ENCODE measurements at regions not wholly inside any gene's neighbourhood (a gene's known extent, or its start where the extent isn't known, plus 50 kb on each side); places are given as distances from the start of the nearest gene placed in this dataset.
"Not testable (repeated sequence)": the region's sequence is repeated elsewhere in the genome, so short reads cannot be mapped to it uniquely, and the experiment has no call there.

DNA sequence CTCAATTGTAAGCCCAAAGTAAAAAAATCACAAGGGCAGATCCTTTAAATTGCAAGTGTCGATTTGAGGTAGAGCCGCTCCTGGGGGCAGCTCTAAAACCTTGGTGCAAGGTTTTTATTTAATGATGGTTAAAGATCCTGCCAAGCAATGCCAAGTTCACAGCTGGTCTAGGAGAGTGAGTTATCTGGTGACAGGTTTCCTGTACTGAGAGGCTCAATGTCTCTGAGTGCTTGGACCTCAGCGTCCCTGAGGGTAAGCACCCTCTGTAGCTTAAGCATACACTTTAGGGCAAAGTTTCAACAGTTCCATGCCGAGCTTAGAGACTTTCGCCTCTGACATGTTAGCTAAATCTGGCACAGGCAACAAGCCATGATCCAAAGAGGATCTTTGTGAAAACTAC, 119.8 kb upstream of the EGFLAM start:
- no peaks in the 10 kb centered on the region for H3K36me3 Mint-ChIP-seq
- H3K4me1 Mint-ChIP-seq, result no peaks in the 10 kb centered on the region
- no peak for DNase-seq
- H3K27ac Mint-ChIP-seq, result no peak overlapping the region
- POLR2A ChIA-PET, result no interaction called here
- no peak for ATAC-seq
- H3K27me3 Mint-ChIP-seq, result peaks cover 0 to 7% (median 1%) of the 10 kb centered on the region in 5 donors
- no peak overlapping the region for H3K4me3 Mint-ChIP-seq
- H3K9me3 Mint-ChIP-seq, result no peaks in the 10 kb centered on the region

DNA sequence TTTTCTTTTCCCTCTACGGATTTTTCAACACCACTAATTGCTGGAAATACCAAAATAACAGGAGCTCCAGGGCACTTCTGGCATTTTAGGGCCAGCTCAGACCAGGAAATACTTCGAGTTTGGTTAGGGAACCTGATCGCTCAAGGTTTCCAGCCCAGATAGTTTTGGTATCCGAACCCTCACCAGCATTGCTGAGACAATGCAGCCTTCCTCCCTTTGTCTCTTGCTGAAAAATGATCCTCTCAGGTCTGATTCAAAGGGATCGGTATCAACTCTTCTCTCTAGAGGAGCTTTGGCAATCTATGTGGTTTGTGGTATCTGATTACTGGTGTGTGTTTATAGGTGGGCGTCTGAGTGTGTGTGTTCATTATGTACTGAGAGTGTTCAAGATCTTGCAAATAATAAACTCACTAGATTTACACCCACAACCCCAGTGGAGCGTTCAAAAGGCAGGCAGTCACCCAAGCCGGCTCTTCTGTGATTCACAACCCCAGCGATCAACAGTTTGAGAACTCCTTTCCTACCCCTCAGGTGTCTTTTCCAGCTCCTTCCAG, 122.8 kb upstream of the EGFLAM start:
- H3K9me3 Mint-ChIP-seq, result no peaks in the 10 kb centered on the region
- no peaks in the 10 kb centered on the region for H3K36me3 Mint-ChIP-seq
- DNase-seq (no peak), ATAC-seq (no peak)
- no peak overlapping the region for H3K27ac Mint-ChIP-seq
- peaks cover 0 to 7% (median 1%) of the 10 kb centered on the region in 5 donors for H3K27me3 Mint-ChIP-seq
- no peaks in the 10 kb centered on the region for H3K4me1 Mint-ChIP-seq
- POLR2A ChIA-PET, result no interaction called here
- no peak overlapping the region for H3K4me3 Mint-ChIP-seq

GRCh38 chr5:38134810-38135209, 123.5 kb upstream of the EGFLAM start:
- no peaks in the 10 kb centered on the region for H3K9me3 Mint-ChIP-seq

DNA sequence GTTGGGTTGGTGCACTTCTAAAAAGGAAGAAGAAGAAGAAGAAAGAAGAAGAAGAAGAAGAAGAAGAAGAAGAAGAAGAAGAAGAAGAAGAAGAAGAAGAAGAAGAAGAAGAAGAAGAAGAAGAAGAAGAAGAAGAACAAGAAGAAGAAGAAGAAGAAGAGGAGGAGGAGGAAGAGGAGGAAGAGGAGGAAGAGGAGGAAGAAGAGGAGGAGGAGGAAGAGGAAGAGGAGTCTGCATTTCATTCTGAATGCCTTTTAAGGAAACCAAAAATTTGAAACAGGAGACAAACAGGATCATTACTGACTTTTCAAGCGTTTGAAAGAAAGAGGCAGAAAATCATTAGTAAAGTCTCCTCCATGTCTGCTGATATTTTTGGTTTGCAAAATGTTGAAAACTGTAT, 124.1 kb upstream of the EGFLAM start:
- H3K9me3 Mint-ChIP-seq, result not testable (repeated sequence)

More at GRCh38 chr5:38134810-38135209, 123.5 kb upstream of the EGFLAM start:
- DNase-seq (no peak), ATAC-seq (no peak)
- POLR2A ChIA-PET, result no interaction called here
- Mint-ChIP-seq H3K27ac (no peak overlapping the region), H3K27me3 (peaks cover 0 to 4% (median 1%) of the 10 kb centered on the region in 5 donors), H3K36me3 (no peaks in the 10 kb centered on the region), H3K4me3 (no peak overlapping the region), H3K4me1 (no peaks in the 10 kb centered on the region)

DNA sequence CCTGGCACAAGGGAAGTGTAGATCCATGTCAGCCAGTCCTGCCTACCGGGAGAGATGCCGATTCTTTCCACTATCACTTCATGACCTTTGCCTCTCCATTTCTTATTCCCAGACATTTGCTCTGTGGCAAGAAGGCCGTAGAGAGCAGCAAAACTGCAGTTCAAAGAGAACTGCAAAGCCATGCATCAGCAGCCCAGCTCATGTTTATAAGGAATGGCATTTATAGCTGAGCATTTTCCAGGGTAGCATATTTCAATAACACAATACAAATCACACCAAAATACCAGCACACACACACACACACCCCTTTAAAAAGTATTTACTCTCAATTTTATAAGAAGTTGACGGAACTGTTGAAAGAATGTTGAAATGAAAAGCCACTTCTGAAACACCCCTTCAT, 126.7 kb upstream of the EGFLAM start:
- Mint-ChIP-seq H3K27me3 (peaks cover 0 to 10% (median 3%) of the 10 kb centered on the region in 5 donors), H3K27ac (no peak overlapping the region), H3K36me3 (no peaks in the 10 kb centered on the region), H3K9me3 (no peaks in the 10 kb centered on the region), H3K4me1 (no peaks in the 10 kb centered on the region), H3K4me3 (no peak overlapping the region)
- DNase-seq (no peak), ATAC-seq (no peak)
- POLR2A ChIA-PET, result no interaction called here

More for the DNA sequence above, 124.1 kb upstream of the EGFLAM start:
- POLR2A ChIA-PET, H3K27me3 Mint-ChIP-seq, ATAC-seq, H3K36me3 Mint-ChIP-seq, H3K4me1 Mint-ChIP-seq, H3K27ac Mint-ChIP-seq, DNase-seq, H3K4me3 Mint-ChIP-seq: not testable (repeated sequence)

GRCh38 chr5:38124321-38124720, 134.0 kb upstream of the EGFLAM start:
- Mint-ChIP-seq H3K4me3 (no peak overlapping the region), H3K9me3 (peaks cover 0 to 8% (median 0%) of the 10 kb centered on the region in 9 donors), H3K4me1 (no peaks in the 10 kb centered on the region), H3K27me3 (peaks cover 0 to 11% (median 4%) of the 10 kb centered on the region in 5 donors), H3K27ac (no peak overlapping the region), H3K36me3 (no peaks in the 10 kb centered on the region)
- ATAC-seq (no peak), DNase-seq (no peak)
- POLR2A ChIA-PET, result no interaction called here

DNA sequence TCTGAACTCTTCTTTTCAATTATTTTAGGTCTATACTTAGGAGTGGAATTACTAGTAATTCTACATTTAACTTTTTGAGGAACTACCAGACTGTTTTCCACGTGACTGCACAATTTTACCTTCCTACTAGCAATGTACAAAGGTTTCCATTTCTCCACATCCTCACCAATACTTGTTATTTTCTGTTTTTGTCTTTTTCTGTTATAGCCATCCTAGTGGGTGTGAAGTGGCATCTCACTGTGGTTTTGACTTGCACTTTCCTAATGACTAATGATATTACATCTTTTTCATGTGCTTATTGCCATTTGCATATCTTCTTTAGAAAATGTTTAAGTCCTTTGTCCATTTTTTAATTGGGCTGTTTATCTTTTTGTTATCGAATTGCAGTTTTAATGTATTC, 136.9 kb upstream of the EGFLAM start:
- Mint-ChIP-seq H3K9me3 (peaks cover 0 to 8% (median 0%) of the 10 kb centered on the region in 9 donors), H3K36me3 (no peaks in the 10 kb centered on the region), H3K4me3 (no peak overlapping the region), H3K27me3 (peaks cover 0 to 6% (median 0%) of the 10 kb centered on the region in 5 donors), H3K27ac (no peak overlapping the region), H3K4me1 (no peaks in the 10 kb centered on the region)
- ATAC-seq (no peak), DNase-seq (no peak)
- POLR2A ChIA-PET, result no interaction called here

- Mint-ChIP-seq H3K27me3 (peaks cover 0 to 6% (median 0%) of the 10 kb centered on the region in 5 donors), H3K27ac (no peak overlapping the region), H3K4me1 (no peaks in the 10 kb centered on the region), H3K9me3 (peaks cover 0 to 8% (median 0%) of the 10 kb centered on the region in 9 donors), H3K36me3 (no peaks in the 10 kb centered on the region), H3K4me3 (no peak overlapping the region)
- ATAC-seq (no peak), DNase-seq (no peak)
- POLR2A ChIA-PET, result no interaction called here
Measured at GRCh38 chr5:38119836-38120235, 138.5 kb upstream of the EGFLAM start.

GRCh38 chr5:38117784-38118479, 140.4 kb upstream of the EGFLAM start:
- H3K9me3 Mint-ChIP-seq, result peaks cover 0 to 11% (median 0%) of the 10 kb centered on the region in 9 donors
- no peak for ATAC-seq
- no peaks in the 10 kb centered on the region for H3K4me1 Mint-ChIP-seq
- POLR2A ChIA-PET, result no interaction called here
- DNase-seq, result no peak
- H3K27ac Mint-ChIP-seq, result no peak overlapping the region
- peaks cover 0 to 6% (median 0%) of the 10 kb centered on the region in 5 donors for H3K27me3 Mint-ChIP-seq
- no peaks in the 10 kb centered on the region for H3K36me3 Mint-ChIP-seq
- no peak overlapping the region for H3K4me3 Mint-ChIP-seq

DNA sequence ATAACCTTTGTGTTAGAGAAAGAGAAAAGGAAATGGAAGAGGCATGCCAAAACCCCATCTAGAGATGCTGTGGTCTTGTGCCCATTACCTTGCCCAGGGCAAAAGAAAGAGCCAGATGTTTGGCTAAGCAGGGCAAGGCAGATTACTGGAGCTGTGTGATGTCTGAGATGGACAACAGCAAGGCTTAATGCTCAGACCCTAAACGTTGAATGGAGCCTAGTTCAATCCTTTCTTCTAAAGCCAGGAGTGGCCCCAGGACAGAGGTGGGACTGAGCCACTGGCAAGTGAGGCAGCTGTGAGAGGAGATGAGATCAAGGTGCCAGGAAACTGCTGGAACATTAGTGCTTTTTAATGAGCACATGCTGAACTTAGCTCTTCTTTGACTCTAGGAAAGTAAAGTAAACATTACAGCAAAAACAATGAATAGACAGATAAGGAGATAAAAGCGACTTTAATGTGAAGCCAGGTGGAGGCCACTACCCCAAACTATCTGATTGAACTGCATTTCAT, 143.0 kb upstream of the EGFLAM start:
- no peaks in the 10 kb centered on the region for H3K36me3 Mint-ChIP-seq
- H3K4me1 Mint-ChIP-seq, result no peaks in the 10 kb centered on the region
- POLR2A ChIA-PET, result no interaction called here
- no peak for ATAC-seq
- H3K27me3 Mint-ChIP-seq, result peaks cover 0 to 6% (median 0%) of the 10 kb centered on the region in 5 donors
- H3K9me3 Mint-ChIP-seq, result peaks cover 0 to 4% (median 0%) of the 10 kb centered on the region in 9 donors
- no peak overlapping the region for H3K4me3 Mint-ChIP-seq
- DNase-seq, result no peak
- H3K27ac Mint-ChIP-seq, result no peak overlapping the region

DNA sequence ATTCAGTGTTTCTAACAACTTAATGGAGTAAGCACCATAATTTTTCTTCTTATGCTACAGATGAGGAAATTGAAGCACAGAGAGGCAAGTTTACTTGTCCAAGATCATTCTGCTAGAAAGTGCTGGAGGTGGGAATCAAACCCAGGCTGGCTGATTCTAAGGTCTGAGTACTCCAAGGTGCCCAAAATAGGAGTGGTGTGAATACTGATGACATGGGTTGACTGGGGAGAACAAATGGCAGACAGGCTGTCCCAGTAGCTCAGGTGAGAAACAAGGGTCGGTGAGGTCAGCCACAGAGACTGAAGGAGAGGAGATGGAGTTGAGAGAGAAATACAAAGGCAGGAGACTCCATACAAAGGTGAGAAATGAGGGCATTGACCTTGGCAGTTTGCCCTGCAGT, 144.5 kb upstream of the EGFLAM start:
- no peak for DNase-seq
- POLR2A ChIA-PET, result no interaction called here
- Mint-ChIP-seq H3K27me3 (peaks cover 0 to 4% (median 0%) of the 10 kb centered on the region in 5 donors), H3K9me3 (peaks cover 0 to 3% (median 0%) of the 10 kb centered on the region in 9 donors), H3K36me3 (no peaks in the 10 kb centered on the region), H3K27ac (no peak overlapping the region), H3K4me1 (no peaks in the 10 kb centered on the region), H3K4me3 (no peak overlapping the region)
- ATAC-seq, result no peak

DNA sequence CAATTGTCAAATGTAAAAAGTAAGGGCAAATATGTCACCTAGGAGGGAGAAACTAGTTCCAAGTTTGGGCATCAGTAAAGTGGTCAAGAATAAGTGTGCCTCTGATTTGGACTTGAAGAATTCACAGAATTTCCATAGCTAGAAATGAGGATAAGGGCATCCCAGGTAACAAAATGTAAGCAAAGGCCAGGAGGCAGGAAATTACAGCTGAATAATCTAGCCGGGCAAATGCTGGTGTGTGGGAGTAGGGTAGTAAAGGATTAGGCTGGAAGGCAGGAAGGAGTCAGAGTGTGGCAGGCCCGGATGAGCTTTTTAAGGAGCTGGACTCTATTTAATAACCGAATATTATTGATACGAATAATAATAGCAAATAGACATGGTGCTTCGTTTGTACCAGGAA, 144.9 kb upstream of the EGFLAM start:
- Mint-ChIP-seq H3K9me3 (peaks cover 0 to 3% (median 0%) of the 10 kb centered on the region in 9 donors), H3K36me3 (no peaks in the 10 kb centered on the region), H3K4me3 (no peak overlapping the region), H3K27me3 (peaks cover 0 to 4% (median 0%) of the 10 kb centered on the region in 5 donors), H3K4me1 (no peaks in the 10 kb centered on the region), H3K27ac (no peak overlapping the region)
- no peak for DNase-seq
- ATAC-seq, result no peak
- POLR2A ChIA-PET, result no interaction called here

DNA sequence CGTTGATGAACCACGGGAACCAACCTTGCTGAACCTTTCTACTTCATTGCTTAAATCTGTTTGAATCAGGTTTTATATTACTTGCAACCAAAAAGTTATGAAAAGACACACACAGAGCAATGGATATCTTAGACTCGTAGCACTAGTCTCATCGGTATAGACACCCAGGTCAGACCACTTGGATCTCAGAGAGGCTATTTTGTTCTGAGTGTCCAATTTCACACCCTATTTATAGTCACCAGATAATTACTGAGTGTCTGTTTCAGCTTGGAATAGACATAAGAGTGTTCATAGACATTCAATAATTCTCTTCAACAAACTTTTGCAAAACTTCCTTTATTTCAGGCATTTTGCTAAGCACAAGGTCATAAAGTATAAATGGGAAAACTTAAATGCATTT, 145.4 kb upstream of the EGFLAM start:
- DNase-seq, result no peak
- Mint-ChIP-seq H3K36me3 (no peaks in the 10 kb centered on the region), H3K4me1 (no peaks in the 10 kb centered on the region), H3K4me3 (no peak overlapping the region), H3K9me3 (peaks cover 0 to 3% (median 0%) of the 10 kb centered on the region in 9 donors), H3K27ac (no peak overlapping the region), H3K27me3 (peaks cover 0 to 4% (median 0%) of the 10 kb centered on the region in 5 donors)
- POLR2A ChIA-PET, result no interaction called here
- ATAC-seq, result no peak

- DNase-seq (no peak), ATAC-seq (no peak)
- peaks cover 0 to 13% (median 3%) of the 10 kb centered on the region in 5 donors for H3K27me3 Mint-ChIP-seq
- no peak overlapping the region for H3K4me3 Mint-ChIP-seq
- no peaks in the 10 kb centered on the region for H3K36me3 Mint-ChIP-seq
- H3K27ac Mint-ChIP-seq, result no peak overlapping the region
- POLR2A ChIA-PET, result no interaction called here
- peaks cover 0 to 4% (median 0%) of the 10 kb centered on the region in 9 donors for H3K9me3 Mint-ChIP-seq
- H3K4me1 Mint-ChIP-seq, result no peaks in the 10 kb centered on the region
Measured at GRCh38 chr5:38110130-38110529, 148.2 kb upstream of the EGFLAM start.
